ENCODE measurements at regions not wholly inside any gene's neighbourhood (a gene's known extent, or its start where the extent isn't known, plus 50 kb on each side); places are given as distances from the start of the nearest gene placed in this dataset.

DNA sequence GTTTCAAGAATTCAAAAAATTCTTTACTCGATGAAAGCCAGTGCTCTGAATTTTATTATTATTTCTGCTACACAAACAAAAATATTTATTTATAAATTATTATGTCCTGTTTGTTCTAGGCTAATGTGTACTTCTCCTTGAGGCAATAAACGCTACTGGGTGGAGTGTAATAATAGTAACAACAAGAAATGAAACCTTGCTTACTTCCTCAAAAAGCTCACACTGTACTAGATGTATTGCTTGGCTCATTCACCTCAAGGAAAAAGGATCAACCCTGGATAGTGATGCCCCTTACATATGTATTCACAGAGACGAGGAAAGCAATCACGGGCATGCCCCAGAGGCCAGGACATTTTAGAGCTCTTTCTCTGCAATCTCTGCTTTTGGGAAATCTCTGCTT is 685.6 kb upstream of the NXPH2 start:
- 73 to 79% methylated on average over 4 of the region's 4 CpGs for WGBS, 2 donors (ENCODE audit: low coverage in 1 of 2)
- H3K27me3 ChIP-seq = no peaks in the 10 kb centered on the region
- ATAC-seq = no peak
- no peak overlapping the region for H3K4me3 ChIP-seq
- no peaks in the 10 kb centered on the region for H3K9me3 ChIP-seq
- TF ChIP-seq EP300 (IDR thresholded peaks at IDR 0.05) (no peak), POLR2AphosphoS5 (IDR thresholded peaks at IDR 0.05) (no peak)
- H3K27ac ChIP-seq = no peak overlapping the region
- no peaks in the 10 kb centered on the region for H3K4me1 ChIP-seq
- no peaks in the 10 kb centered on the region for H3K36me3 ChIP-seq

DNA sequence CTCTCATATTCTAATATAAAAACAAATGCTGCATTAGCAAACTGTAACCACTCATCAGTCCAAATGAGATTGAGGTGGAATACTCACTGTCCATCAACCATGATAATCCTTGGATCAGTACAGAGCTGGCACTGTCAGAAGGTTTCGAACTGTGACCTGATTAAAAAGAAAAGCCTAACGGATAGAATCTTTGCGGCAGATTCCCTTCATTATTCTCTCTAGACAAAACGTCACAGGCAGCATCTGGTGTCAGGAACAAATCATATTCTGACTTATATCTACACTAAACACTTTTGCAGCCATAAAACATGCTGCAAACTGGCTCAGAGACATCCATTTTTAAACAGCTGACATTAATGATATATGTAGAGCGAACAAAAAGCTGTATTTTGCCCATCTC is 677.7 kb upstream of the NXPH2 start:
- WGBS, 2 donors (ENCODE audit: low coverage in 1 of 2) = 30 to 33% methylated on average over 5 of the region's 5 CpGs

DNA sequence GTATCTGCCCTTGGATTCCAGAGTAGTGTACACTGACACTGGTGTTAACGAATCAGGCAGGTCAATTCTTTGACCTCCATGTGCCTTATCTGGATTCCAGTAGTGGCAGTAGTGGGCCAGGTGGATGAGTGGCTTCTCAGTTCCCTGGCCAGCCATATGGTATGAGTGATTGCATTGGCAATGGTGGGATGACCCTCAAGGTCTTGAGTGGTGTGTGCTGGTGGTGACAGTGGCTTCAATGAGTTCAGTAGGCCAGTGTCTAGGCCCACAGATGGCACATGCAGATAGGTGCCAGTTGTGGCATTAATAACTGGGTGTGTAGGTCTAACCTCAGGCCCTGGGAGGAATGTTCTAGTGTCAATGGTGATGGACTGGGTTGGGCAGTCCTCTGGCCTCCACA is 674.1 kb upstream of the NXPH2 start:
- no peak overlapping the region for H3K4me3 ChIP-seq
- H3K27ac ChIP-seq = no peak overlapping the region
- peaks cover 0 to 24% (median 0%) of the 10 kb centered on the region in 3 donors for H3K9me3 ChIP-seq
- 50% methylated on average over 1 of the region's 1 CpG; no CpG with 5 or more reads in 1 of the 2 donors for WGBS, 2 donors (ENCODE audit: low coverage in 1 of 2)
- no peak for ATAC-seq
- TF ChIP-seq POLR2A (IDR thresholded peaks at IDR 0.05) = no peak
- TF ChIP-seq, protein P1, sequence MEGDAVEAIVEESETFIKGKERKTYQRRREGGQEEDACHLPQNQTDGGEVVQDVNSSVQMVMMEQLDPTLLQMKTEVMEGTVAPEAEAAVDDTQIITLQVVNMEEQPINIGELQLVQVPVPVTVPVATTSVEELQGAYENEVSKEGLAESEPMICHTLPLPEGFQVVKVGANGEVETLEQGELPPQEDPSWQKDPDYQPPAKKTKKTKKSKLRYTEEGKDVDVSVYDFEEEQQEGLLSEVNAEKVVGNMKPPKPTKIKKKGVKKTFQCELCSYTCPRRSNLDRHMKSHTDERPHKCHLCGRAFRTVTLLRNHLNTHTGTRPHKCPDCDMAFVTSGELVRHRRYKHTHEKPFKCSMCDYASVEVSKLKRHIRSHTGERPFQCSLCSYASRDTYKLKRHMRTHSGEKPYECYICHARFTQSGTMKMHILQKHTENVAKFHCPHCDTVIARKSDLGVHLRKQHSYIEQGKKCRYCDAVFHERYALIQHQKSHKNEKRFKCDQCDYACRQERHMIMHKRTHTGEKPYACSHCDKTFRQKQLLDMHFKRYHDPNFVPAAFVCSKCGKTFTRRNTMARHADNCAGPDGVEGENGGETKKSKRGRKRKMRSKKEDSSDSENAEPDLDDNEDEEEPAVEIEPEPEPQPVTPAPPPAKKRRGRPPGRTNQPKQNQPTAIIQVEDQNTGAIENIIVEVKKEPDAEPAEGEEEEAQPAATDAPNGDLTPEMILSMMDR (IDR thresholded peaks at IDR 0.05) = no peak
- TF ChIP-seq POLR2AphosphoS5 (IDR thresholded peaks at IDR 0.05) = no peak
- no peak for TF ChIP-seq EP300 (IDR thresholded peaks at IDR 0.05)
- H3K27me3 ChIP-seq = no peaks in the 10 kb centered on the region
- no peaks in the 10 kb centered on the region for H3K36me3 ChIP-seq
- no peaks in the 10 kb centered on the region for H3K4me1 ChIP-seq

More for the DNA sequence above, 677.7 kb upstream of the NXPH2 start:
- Histone ChIP-seq H3K36me3 (no peaks in the 10 kb centered on the region), H3K9me3 (peaks cover 0 to 9% (median 0%) of the 10 kb centered on the region in 3 donors), H3K27me3 (no peaks in the 10 kb centered on the region), H3K4me1 (no peaks in the 10 kb centered on the region), H3K27ac (no peak overlapping the region), H3K4me3 (no peak overlapping the region)
- TF ChIP-seq EP300 (IDR thresholded peaks at IDR 0.05) (no peak), POLR2A (IDR thresholded peaks at IDR 0.05) (no peak), POLR2AphosphoS5 (IDR thresholded peaks at IDR 0.05) (no peak)
- TF ChIP-seq, protein P1 (IDR thresholded peaks at IDR 0.05) = no peak
- no peak for ATAC-seq

DNA sequence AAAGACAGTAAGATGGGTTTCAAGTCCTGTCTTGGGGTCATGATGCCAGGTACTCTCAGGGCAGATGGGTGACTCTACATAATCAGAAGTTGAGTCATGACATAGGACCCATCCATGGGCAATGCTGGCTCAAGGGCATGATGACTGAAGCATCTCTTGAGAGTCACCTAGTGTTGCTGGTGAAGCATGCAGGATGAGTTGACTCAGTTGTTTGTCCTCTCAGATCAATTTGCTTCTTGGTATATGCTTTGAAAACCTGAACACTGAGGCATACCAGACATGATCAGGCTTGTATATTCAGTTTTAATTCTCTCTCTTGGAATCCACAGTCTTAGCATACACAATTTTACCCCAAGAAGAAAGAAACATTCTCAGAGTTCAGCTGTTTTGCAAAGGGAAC is 658.9 kb upstream of the NXPH2 start:
- TF ChIP-seq EP300 (IDR thresholded peaks at IDR 0.05) = no peak
- TF ChIP-seq, protein P1 (IDR thresholded peaks at IDR 0.05) = no peak
- TF ChIP-seq POLR2A (IDR thresholded peaks at IDR 0.05) = no peak
- TF ChIP-seq POLR2AphosphoS5 (IDR thresholded peaks at IDR 0.05) = no peak
- H3K9me3 ChIP-seq = no peaks in the 10 kb centered on the region
- no peak overlapping the region for H3K4me3 ChIP-seq
- H3K27ac ChIP-seq = no peak overlapping the region
- ATAC-seq = no peak
- H3K36me3 ChIP-seq = no peaks in the 10 kb centered on the region
- H3K27me3 ChIP-seq = no peaks in the 10 kb centered on the region
- no peaks in the 10 kb centered on the region for H3K4me1 ChIP-seq

DNA sequence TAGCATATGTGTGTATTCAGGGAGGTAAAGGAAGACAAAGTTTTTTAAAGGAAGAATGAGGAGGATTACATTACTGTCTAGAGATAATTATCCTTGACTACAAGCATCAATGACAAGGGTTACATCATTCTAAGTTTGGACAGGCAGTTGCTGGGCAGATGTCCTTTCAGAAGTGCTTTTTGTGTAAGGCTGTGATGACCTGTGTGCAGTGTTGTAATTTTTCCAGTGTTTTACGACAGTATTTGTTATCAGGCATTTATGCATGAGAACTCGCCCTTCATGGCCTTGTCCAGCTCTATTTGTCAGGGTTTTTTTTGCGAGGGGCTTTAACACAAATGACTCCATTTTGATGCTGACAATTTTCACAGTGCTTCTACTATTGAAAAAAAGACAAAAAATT is 658.3 kb upstream of the NXPH2 start:
- no peak overlapping the region for H3K27ac ChIP-seq
- H3K9me3 ChIP-seq = no peaks in the 10 kb centered on the region
- no peak for ATAC-seq
- 74 to 89% methylated on average over 3 of the region's 3 CpGs for WGBS, 2 donors (ENCODE audit: low coverage in 1 of 2)
- no peak overlapping the region for H3K4me3 ChIP-seq
- H3K27me3 ChIP-seq = no peaks in the 10 kb centered on the region
- H3K36me3 ChIP-seq = no peaks in the 10 kb centered on the region
- TF ChIP-seq EP300 (IDR thresholded peaks at IDR 0.05) (no peak), POLR2AphosphoS5 (IDR thresholded peaks at IDR 0.05) (no peak), POLR2A (IDR thresholded peaks at IDR 0.05) (no peak)
- TF ChIP-seq, protein P1 (IDR thresholded peaks at IDR 0.05) = no peak
- no peaks in the 10 kb centered on the region for H3K4me1 ChIP-seq

All from gastroesophageal sphincter (tissue), 4 donors.